Upper lobe of left lung (tissue), 4 donors: ENCODE measurements at regions not wholly inside any gene's neighbourhood (a gene's known extent, or its start where the extent isn't known, plus 50 kb on each side); places are given as distances from the start of the nearest gene placed in this dataset.
"Not testable (repeated sequence)": the region's sequence is repeated elsewhere in the genome, so short reads cannot be mapped to it uniquely, and the experiment has no call there.

Source experiments
- CTCF ChIP-seq, 6 experiments: fragments of 450-650 bp in 4 of 6; fragments of 200-600 bp in 2 of 6; sonication (generic) in 2 of 6; IDR thresholded peaks; one replicate each; pipeline ENCODE4 v1.5.1; 2016 to 2019; ENCODE audit warnings: antibody characterized with exemption in 6 of 6
- EP300 ChIP-seq, 4 donors: sonication (generic); formaldehyde crosslinking; IDR thresholded peaks; one replicate each; pipeline ENCODE4 v1.5.1; 2017; ENCODE audit warnings: antibody characterized with exemption in 4 of 4, control low read depth in 2 of 4
- POLR2A ChIP-seq, 4 donors: fragments of 450-650 bp; IDR thresholded peaks; one replicate each; pipeline ENCODE4 v1.5.1; 2016 to 2017; ENCODE audit warnings: antibody characterized with exemption in 4 of 4, mild to moderate bottlenecking in 2 of 4
- POLR2AphosphoS5 ChIP-seq, 2 donors: sonication (generic); formaldehyde crosslinking; IDR thresholded peaks; one replicate each; pipeline ENCODE4 v1.5.1; 2017; ENCODE audit warnings: antibody characterized with exemption in 2 of 2

DNA sequence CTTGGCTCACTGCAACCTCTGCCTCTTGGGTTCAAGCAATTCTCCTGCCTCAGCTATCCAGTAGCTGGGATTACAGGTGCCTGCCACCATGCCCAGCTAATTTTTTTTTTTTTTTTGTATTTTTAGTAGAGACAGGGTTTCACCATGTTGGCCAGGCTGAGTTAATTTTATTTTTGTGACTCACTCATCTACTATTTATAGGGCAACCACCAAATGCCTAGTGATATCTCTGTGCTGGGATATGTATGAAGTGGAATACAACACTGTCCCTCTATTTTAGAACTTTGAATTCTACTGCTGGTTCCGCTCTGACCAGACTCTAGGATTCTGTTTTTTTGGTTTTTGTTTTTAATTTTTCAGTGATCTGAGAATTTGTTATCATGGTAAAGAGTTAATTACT, 188.6 kb upstream of the CDH11 start:
- not testable (repeated sequence) for TF ChIP-seq POLR2A, CTCF, POLR2AphosphoS5, EP300 (IDR thresholded peaks at IDR 0.05)
